H1 (cell line): ENCODE measurements at regions not wholly inside any gene's neighbourhood (a gene's known extent, or its start where the extent isn't known, plus 50 kb on each side); places are given as distances from the start of the nearest gene placed in this dataset.

Experiments used
- CTCF ChIA-PET: fragments of 300-600 bp; sonication (Branson Sonifier 250); formaldehyde crosslinking; loops from one replicate; lab custom pipeline; 2021; ENCODE audit not compliant: partially characterized antibody; lab: Charles Lee
- POLR2A ChIA-PET: fragments of 300-600 bp; sonication (Branson Sonifier 250); formaldehyde crosslinking; loops from one replicate; lab custom pipeline; 2021; ENCODE audit warnings: inconsistent platforms; ENCODE audit not compliant: partially characterized antibody; lab: Charles Lee
- DNase-seq, 2 experiments: peaks; one replicate each; pipeline versions ENCODE4 v3.0.0 to v3.0.0-alpha.2; 2010 to 2022; ENCODE audit warnings: low spot score in 2 of 2, low read depth in 1 of 2, mixed read lengths in 1 of 2
- FAIRE-seq: peaks from 2 replicates; lab custom pipeline; 2011; peaks lifted over from hg19 to GRCh38; lab: Jason Lieb, UNC
- H2AFZ ChIP-seq: 2 replicates; pipeline ENCODE4 v1.8.1; 2012; ENCODE audit warnings: low read length, inconsistent platforms
- H2AK5ac ChIP-seq: 2 replicates; pipeline ENCODE4 v1.6.1; 2013; ENCODE audit warnings: low read depth, low read length
- H2BK120ac ChIP-seq: replicated peaks from 2 replicates; pipeline ENCODE3; 2013; ENCODE audit warnings: low read depth, low read length, inconsistent platforms
- H2BK12ac ChIP-seq: 2 replicates; pipeline ENCODE4 v1.6.1; 2013; ENCODE audit warnings: low read depth, low read length
- H2BK15ac ChIP-seq: 2 replicates; pipeline ENCODE4 v1.6.1; 2013; ENCODE audit warnings: low read length
- H2BK20ac ChIP-seq: 2 replicates; pipeline ENCODE4 v1.6.1; 2013; ENCODE audit warnings: low read length
- H2BK5ac ChIP-seq: 2 replicates; pipeline ENCODE4 v1.6.1; 2013; ENCODE audit warnings: low read depth, low read length
- H3K14ac ChIP-seq: 2 replicates; pipeline ENCODE4 v1.6.1; 2013; ENCODE audit warnings: inconsistent platforms; ENCODE audit not compliant: insufficient read length
- H3K18ac ChIP-seq: 2 replicates; pipeline ENCODE4 v1.6.1; 2013; ENCODE audit warnings: low read length; ENCODE audit errors: extremely low read depth
- H3K23ac ChIP-seq: 2 replicates; pipeline ENCODE4 v1.6.1; 2013; ENCODE audit warnings: inconsistent platforms; ENCODE audit not compliant: insufficient read length
- H3K23me2 ChIP-seq: 2 replicates; pipeline ENCODE4 v1.6.1; 2013; ENCODE audit warnings: low read depth, low read length
- H3K27ac ChIP-seq: 2 replicates; pipeline ENCODE4 v1.6.1; 2011; ENCODE audit warnings: low read depth, low read length, inconsistent platforms
- H3K27me3 ChIP-seq, 4 experiments: replicated peaks in 1 of 4; 1 replicate in 1 of 4; 2 replicates in 3 of 4; pipeline versions ENCODE4 v1.6.1 to v1.8.1; 2011 to 2013; ENCODE audit warnings: low read length in 3 of 4, mild to moderate bottlenecking in 3 of 4, inconsistent platforms in 2 of 4, mixed read lengths in 2 of 4, moderate library complexity in 1 of 4; ENCODE audit not compliant: control insufficient read depth in 3 of 4, insufficient read depth in 3 of 4; ENCODE audit errors: extremely low read depth in 1 of 4
- H3K36me3 ChIP-seq, 4 experiments: 2 replicates each; pipeline versions ENCODE4 v1.6.1 to v1.8.1; 2011 to 2013; ENCODE audit warnings: mild to moderate bottlenecking in 4 of 4, low read length in 3 of 4, moderate library complexity in 2 of 4, control low read depth in 1 of 4, inconsistent platforms in 1 of 4; ENCODE audit not compliant: insufficient read depth in 4 of 4, control insufficient read depth in 2 of 4
- H3K4ac ChIP-seq: replicated peaks from 2 replicates; pipeline ENCODE3; 2013; ENCODE audit warnings: low read length, low read depth, mixed read lengths, inconsistent platforms; ENCODE audit not compliant: insufficient read length
- H3K4me1 ChIP-seq, 4 experiments: replicated peaks in 1 of 4; 1 replicate in 1 of 4; 2 replicates in 3 of 4; pipeline versions ENCODE4 v1.6.1 to v1.8.1; 2011 to 2013; ENCODE audit warnings: low read length in 3 of 4, inconsistent platforms in 2 of 4, mixed read lengths in 1 of 4; ENCODE audit not compliant: insufficient read depth in 4 of 4, control insufficient read depth in 3 of 4
- H3K4me2 ChIP-seq, 2 experiments: 2 replicates each; pipeline versions ENCODE4 v1.6.1 to v1.8.1; 2011 to 2013; ENCODE audit warnings: low read depth in 2 of 2, low read length in 2 of 2, control low read depth in 1 of 2, inconsistent platforms in 1 of 2, mild to moderate bottlenecking in 1 of 2; ENCODE audit not compliant: insufficient read depth in 1 of 2
- H3K4me3 ChIP-seq, 4 experiments: fragments of 200-600, 300-600 bp in 1 of 4; sonication (generic), shearing (Covaris generic), sonication (Bioruptor Twin) in 1 of 4; 2 replicates each; pipeline versions ENCODE4 v1.5.1 to v1.8.1; 2011 to 2016; ENCODE audit warnings: low read length in 4 of 4, low read depth in 3 of 4, control low read depth in 2 of 4, inconsistent platforms in 2 of 4, mild to moderate bottlenecking in 2 of 4, mixed read lengths in 1 of 4, moderate library complexity in 1 of 4; ENCODE audit not compliant: insufficient read depth in 2 of 4; ENCODE audit errors: extremely low read depth in 1 of 4
- H3K56ac ChIP-seq: replicated peaks from 2 replicates; pipeline ENCODE3; 2013; ENCODE audit warnings: low read depth, mild to moderate bottlenecking, mixed read lengths, low read length, inconsistent platforms; ENCODE audit not compliant: insufficient read length
- H3K79me1 ChIP-seq: 2 replicates; pipeline ENCODE4 v1.6.1; 2013; ENCODE audit warnings: low read depth, low read length, control low read depth
- H3K79me2 ChIP-seq, 2 experiments: 2 replicates each; pipeline versions ENCODE4 v1.6.1 to v1.8.1; 2012 to 2013; ENCODE audit warnings: low read length in 2 of 2, mild to moderate bottlenecking in 2 of 2, inconsistent platforms in 1 of 2; ENCODE audit not compliant: insufficient read depth in 2 of 2, control insufficient read depth in 1 of 2
- H3K9ac ChIP-seq, 4 experiments: replicated peaks in 1 of 4; 1 replicate in 1 of 4; 2 replicates in 3 of 4; pipeline versions ENCODE4 v1.6.1 to v1.8.1; 2011 to 2013; ENCODE audit warnings: low read depth in 3 of 4, low read length in 3 of 4, control low read depth in 2 of 4, mild to moderate bottlenecking in 2 of 4, moderate library complexity in 2 of 4, inconsistent platforms in 1 of 4; ENCODE audit errors: extremely low read depth in 1 of 4
- H3K9me3 ChIP-seq, 2 experiments: 2 replicates each; pipeline versions ENCODE4 v1.6.1 to v1.8.1; 2012 to 2013; ENCODE audit warnings: mild to moderate bottlenecking in 2 of 2, moderate library complexity in 2 of 2, control low read depth in 1 of 2, inconsistent platforms in 1 of 2, low read depth in 1 of 2, low read length in 1 of 2, mixed read lengths in 1 of 2; ENCODE audit not compliant: insufficient read depth in 2 of 2
- H4K20me1 ChIP-seq, 2 experiments: replicated peaks in 1 of 2; 2 replicates each; pipeline versions ENCODE3 to v1.8.1; 2011 to 2013; ENCODE audit warnings: inconsistent platforms in 2 of 2, low read length in 2 of 2, mild to moderate bottlenecking in 1 of 2; ENCODE audit not compliant: insufficient read depth in 2 of 2, control insufficient read depth in 1 of 2
- H4K5ac ChIP-seq: 2 replicates; pipeline ENCODE4 v1.6.1; 2013; ENCODE audit warnings: low read length, low read depth, mixed read lengths, inconsistent platforms; ENCODE audit not compliant: insufficient read length
- H4K8ac ChIP-seq: 2 replicates; pipeline ENCODE4 v1.8.0; 2013; ENCODE audit warnings: mild to moderate bottlenecking, moderate library complexity, low read length, inconsistent platforms; ENCODE audit not compliant: insufficient read depth; ENCODE audit errors: extremely low read depth
- H4K91ac ChIP-seq: replicated peaks from 2 replicates; pipeline ENCODE3; 2013; ENCODE audit warnings: low read length, mixed read lengths, inconsistent platforms; ENCODE audit not compliant: insufficient read length
- CHD2 ChIP-seq: IDR thresholded peaks from 2 replicates; pipeline ENCODE4 v1.6.1; 2012; ENCODE audit warnings: low read length, improper control_type of control experiment
- CREB1 ChIP-seq: IDR thresholded peaks from 2 replicates; pipeline ENCODE4 v1.6.1; 2012; ENCODE audit warnings: inconsistent platforms
- JUN ChIP-seq: IDR thresholded peaks from 2 replicates; pipeline ENCODE4 v1.6.1; 2011; ENCODE audit warnings: low read depth, mild to moderate bottlenecking, improper control_type of control experiment, low read length
- KDM5A ChIP-seq: fragments of 200-600 bp; IDR thresholded peaks from 2 replicates; pipeline ENCODE4 v1.7.1; 2012; ENCODE audit warnings: mild to moderate bottlenecking, low read length, inconsistent platforms, mixed read lengths
- SP4 ChIP-seq: IDR thresholded peaks from 2 replicates; pipeline ENCODE4 v1.6.1; 2012; ENCODE audit warnings: low read length, inconsistent platforms
- SRF ChIP-seq: IDR thresholded peaks from 2 replicates; pipeline ENCODE4 v1.6.1; 2011; ENCODE audit warnings: mild to moderate bottlenecking, low read depth, low read length, moderate library complexity
- WGBS, 2 experiments: shearing (Covaris generic) in 1 of 2; methylation state at CpG; one replicate each; pipeline versions ENCODE4 v1.1.6 to v1.1.7; 2013 to 2015; ENCODE audit warnings: low lambda C conversion rate in 2 of 2, mixed read lengths in 2 of 2, inconsistent platforms in 1 of 2, low coverage in 1 of 2, missing lambda C conversion rate in 1 of 2; ENCODE audit not compliant: insufficient replicate concordance in 2 of 2, insufficient coverage in 1 of 2, insufficient read length in 1 of 2; ENCODE audit errors: extremely low coverage in 1 of 2, missing lambda C conversion rate in 1 of 2; 5-methylcytosine and 5-hydroxymethylcytosine counted together

DNA sequence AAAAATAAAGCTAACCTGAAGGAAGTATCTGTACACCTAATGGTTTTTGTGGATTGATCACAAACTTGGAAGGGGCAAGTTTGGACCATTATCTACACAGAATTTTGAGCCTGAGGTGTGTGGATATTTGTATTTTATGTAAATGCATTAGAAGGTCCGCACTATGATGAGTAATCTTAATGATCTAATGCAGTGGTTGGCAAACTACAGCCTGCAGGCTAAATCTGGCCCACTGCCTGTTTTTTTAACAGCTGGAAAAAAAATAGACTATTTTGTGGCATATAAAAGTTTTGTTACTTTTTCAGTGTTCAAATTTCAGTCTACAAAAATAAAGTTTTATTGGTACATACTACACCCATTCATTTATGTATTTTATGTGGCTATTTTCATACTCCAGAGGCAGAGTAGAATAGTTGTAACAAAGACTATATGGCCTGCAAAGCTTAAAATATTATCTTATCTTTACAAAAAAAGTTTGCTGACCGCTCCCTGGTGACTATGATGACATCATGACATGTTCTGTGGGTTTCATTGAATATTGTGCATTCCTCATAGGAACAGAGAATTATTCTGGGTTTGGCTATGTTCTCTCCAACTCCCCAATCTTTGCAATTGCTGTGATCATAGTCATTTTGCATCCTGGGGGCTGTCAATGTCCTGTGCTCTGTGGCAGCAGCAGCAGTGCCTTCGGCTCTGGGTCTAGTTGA, 962.6 kb upstream of the FBXO33 start:
- no peak overlapping the region for H3K27ac ChIP-seq
- no peak overlapping the region for H2BK120ac ChIP-seq
- H2AK5ac ChIP-seq: no peak overlapping the region
- CTCF ChIA-PET: no interaction called here
- H2BK12ac ChIP-seq: no peak overlapping the region
- no peak overlapping the region for H2BK15ac ChIP-seq
- H3K79me1 ChIP-seq: no peaks in the 10 kb centered on the region
- no peaks in the 10 kb centered on the region for H3K27me3 ChIP-seq
- POLR2A ChIA-PET: no interaction called here
- TF ChIP-seq KDM5A: no peak
- no peak for TF ChIP-seq CREB1
- no peak for TF ChIP-seq JUN
- no peak for TF ChIP-seq CHD2
- no peak for TF ChIP-seq SRF
- no peak for TF ChIP-seq SP4
- TF ChIP-seq, all 59 proteins: peak for 0
- Histone ChIP-seq H3K23ac (no peak overlapping the region), H3K36me3 (no peaks in the 10 kb centered on the region), H3K4ac (no peak overlapping the region), H2AFZ (no peak overlapping the region), H4K20me1 (no peaks in the 10 kb centered on the region), H3K4me1 (no peaks in the 10 kb centered on the region), H3K9ac (no peak overlapping the region), H3K4me3 (no peak overlapping the region), H3K23me2 (no peaks in the 10 kb centered on the region), H3K18ac (no peak overlapping the region), H3K56ac (no peak overlapping the region), H3K14ac (no peak overlapping the region), H3K9me3 (no peaks in the 10 kb centered on the region), H3K4me2 (no peak overlapping the region), H2BK5ac (no peak overlapping the region), H4K8ac (no peak overlapping the region), H2BK20ac (no peak overlapping the region), H4K91ac (no peak overlapping the region), H3K79me2 (no peaks in the 10 kb centered on the region), H4K5ac (no peak overlapping the region)
- 95% methylated on average over 3 of the region's 3 CpGs; no CpG with 5 or more reads in 1 of the 2 experiments for WGBS, 2 experiments
- FAIRE-seq: no peak
- no peak for DNase-seq
